ENCODE measurements at regions not wholly inside any gene's neighbourhood (a gene's known extent, or its start where the extent isn't known, plus 50 kb on each side); places are given as distances from the start of the nearest gene placed in this dataset.

DNA sequence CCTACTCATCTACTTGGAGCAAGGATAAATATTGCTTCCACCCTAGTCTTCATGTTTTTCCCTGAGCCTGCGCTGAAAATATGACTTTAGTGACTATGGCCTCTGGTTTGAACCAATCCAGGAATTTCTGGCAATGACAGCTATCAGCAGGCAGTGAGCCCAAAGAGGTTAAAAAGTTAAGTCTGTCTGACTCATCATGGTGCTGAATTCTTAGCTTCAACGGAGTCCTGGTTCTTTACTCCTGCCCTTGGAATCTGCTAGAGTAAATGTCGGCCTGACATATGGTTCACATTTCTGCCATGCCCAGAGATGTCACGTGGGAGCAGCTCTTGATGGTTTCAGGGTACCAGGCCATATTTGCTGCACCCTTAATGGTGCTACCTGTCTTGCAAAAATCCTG lies 351.6 kb upstream of the PLXNA2 start:
- TF ChIP-seq TAF1 (IDR thresholded peaks at IDR 0.05; ENCODE audit: borderline replicate concordance, insufficient read depth, low read length) (no peak), FOXP2 (optimal IDR thresholded peaks at IDR 0.05; ENCODE audit: borderline replicate concordance, extremely low read depth, extremely low read length, insufficient read depth) (no peak), SIN3A (IDR thresholded peaks at IDR 0.05; ENCODE audit: borderline replicate concordance, insufficient read depth, low read length) (no peak), POLR2AphosphoS5 (IDR thresholded peaks at IDR 0.05; ENCODE audit: low read depth, low read length) (no peak)
- TF ChIP-seq, protein P1, sequence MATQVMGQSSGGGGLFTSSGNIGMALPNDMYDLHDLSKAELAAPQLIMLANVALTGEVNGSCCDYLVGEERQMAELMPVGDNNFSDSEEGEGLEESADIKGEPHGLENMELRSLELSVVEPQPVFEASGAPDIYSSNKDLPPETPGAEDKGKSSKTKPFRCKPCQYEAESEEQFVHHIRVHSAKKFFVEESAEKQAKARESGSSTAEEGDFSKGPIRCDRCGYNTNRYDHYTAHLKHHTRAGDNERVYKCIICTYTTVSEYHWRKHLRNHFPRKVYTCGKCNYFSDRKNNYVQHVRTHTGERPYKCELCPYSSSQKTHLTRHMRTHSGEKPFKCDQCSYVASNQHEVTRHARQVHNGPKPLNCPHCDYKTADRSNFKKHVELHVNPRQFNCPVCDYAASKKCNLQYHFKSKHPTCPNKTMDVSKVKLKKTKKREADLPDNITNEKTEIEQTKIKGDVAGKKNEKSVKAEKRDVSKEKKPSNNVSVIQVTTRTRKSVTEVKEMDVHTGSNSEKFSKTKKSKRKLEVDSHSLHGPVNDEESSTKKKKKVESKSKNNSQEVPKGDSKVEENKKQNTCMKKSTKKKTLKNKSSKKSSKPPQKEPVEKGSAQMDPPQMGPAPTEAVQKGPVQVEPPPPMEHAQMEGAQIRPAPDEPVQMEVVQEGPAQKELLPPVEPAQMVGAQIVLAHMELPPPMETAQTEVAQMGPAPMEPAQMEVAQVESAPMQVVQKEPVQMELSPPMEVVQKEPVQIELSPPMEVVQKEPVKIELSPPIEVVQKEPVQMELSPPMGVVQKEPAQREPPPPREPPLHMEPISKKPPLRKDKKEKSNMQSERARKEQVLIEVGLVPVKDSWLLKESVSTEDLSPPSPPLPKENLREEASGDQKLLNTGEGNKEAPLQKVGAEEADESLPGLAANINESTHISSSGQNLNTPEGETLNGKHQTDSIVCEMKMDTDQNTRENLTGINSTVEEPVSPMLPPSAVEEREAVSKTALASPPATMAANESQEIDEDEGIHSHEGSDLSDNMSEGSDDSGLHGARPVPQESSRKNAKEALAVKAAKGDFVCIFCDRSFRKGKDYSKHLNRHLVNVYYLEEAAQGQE (IDR thresholded peaks at IDR 0.05; ENCODE audit: insufficient read depth in 1 of 2, low read depth in 2 of 2, low read length in 2 of 2), result no peak

DNA sequence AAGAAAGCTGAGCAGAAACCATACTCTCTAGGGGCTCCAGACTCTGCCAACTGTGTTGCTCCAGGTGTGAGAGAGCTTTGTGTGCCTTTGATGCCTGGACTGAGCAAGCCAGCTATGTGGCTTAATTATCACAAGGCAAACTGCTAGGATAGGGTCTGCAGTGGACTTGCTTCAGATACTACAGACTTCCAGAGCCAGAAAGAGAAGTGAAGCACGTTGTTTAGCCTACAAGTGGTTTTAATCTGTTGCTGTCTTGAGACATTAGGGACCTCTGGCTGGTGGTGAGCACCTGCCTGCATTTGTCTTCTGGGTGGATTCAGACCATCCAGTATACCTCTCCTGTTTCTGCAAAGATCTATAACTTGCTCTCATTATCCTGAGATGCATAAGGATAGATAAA lies 353.4 kb upstream of the PLXNA2 start:
- TF ChIP-seq SIN3A (IDR thresholded peaks at IDR 0.05; ENCODE audit: borderline replicate concordance, insufficient read depth, low read length) (no peak), TAF1 (IDR thresholded peaks at IDR 0.05; ENCODE audit: borderline replicate concordance, insufficient read depth, low read length) (no peak), FOXP2 (optimal IDR thresholded peaks at IDR 0.05; ENCODE audit: borderline replicate concordance, extremely low read depth, extremely low read length, insufficient read depth) (no peak)

GRCh38 chr1:208598021-208598420 lies 353.8 kb upstream of the PLXNA2 start:
- TF ChIP-seq TAF1 (IDR thresholded peaks at IDR 0.05; ENCODE audit: borderline replicate concordance, insufficient read depth, low read length), result no peak

- TF ChIP-seq POLR2AphosphoS5 (IDR thresholded peaks at IDR 0.05; ENCODE audit: low read depth, low read length) (no peak), FOXP2 (optimal IDR thresholded peaks at IDR 0.05; ENCODE audit: borderline replicate concordance, extremely low read depth, extremely low read length, insufficient read depth) (no peak), TAF1 (IDR thresholded peaks at IDR 0.05; ENCODE audit: borderline replicate concordance, insufficient read depth, low read length) (no peak), SIN3A (IDR thresholded peaks at IDR 0.05; ENCODE audit: borderline replicate concordance, insufficient read depth, low read length) (no peak)
- TF ChIP-seq, protein P1 (IDR thresholded peaks at IDR 0.05; ENCODE audit: insufficient read depth in 1 of 2, low read depth in 2 of 2, low read length in 2 of 2), result no peak
Observed at GRCh38 chr1:208599063-208599462, 354.9 kb upstream of the PLXNA2 start.

- no peak for TF ChIP-seq TAF1 (IDR thresholded peaks at IDR 0.05; ENCODE audit: borderline replicate concordance, insufficient read depth, low read length)
- TF ChIP-seq, protein P1 (IDR thresholded peaks at IDR 0.05; ENCODE audit: insufficient read depth in 1 of 2, low read depth in 2 of 2, low read length in 2 of 2), result no peak
- TF ChIP-seq SIN3A (IDR thresholded peaks at IDR 0.05; ENCODE audit: borderline replicate concordance, insufficient read depth, low read length), result no peak
- no peak for TF ChIP-seq POLR2AphosphoS5 (IDR thresholded peaks at IDR 0.05; ENCODE audit: low read depth, low read length)
- no peak for TF ChIP-seq FOXP2 (optimal IDR thresholded peaks at IDR 0.05; ENCODE audit: borderline replicate concordance, extremely low read depth, extremely low read length, insufficient read depth)
Observed at GRCh38 chr1:208600456-208601190, 356.4 kb upstream of the PLXNA2 start.

GRCh38 chr1:208601561-208601960 lies 357.4 kb upstream of the PLXNA2 start:
- TF ChIP-seq TAF1 (IDR thresholded peaks at IDR 0.05; ENCODE audit: borderline replicate concordance, insufficient read depth, low read length) (no peak), FOXP2 (optimal IDR thresholded peaks at IDR 0.05; ENCODE audit: borderline replicate concordance, extremely low read depth, extremely low read length, insufficient read depth) (no peak), SIN3A (IDR thresholded peaks at IDR 0.05; ENCODE audit: borderline replicate concordance, insufficient read depth, low read length) (no peak), POLR2AphosphoS5 (IDR thresholded peaks at IDR 0.05; ENCODE audit: low read depth, low read length) (no peak)
- TF ChIP-seq, protein P1 (IDR thresholded peaks at IDR 0.05; ENCODE audit: insufficient read depth in 1 of 2, low read depth in 2 of 2, low read length in 2 of 2), result no peak

All from PFSK-1 (cell line).